Endothelial cell of umbilical vein (primary cell): ENCODE measurements at regions not wholly inside any gene's neighbourhood (a gene's known extent, or its start where the extent isn't known, plus 50 kb on each side); places are given as distances from the start of the nearest gene placed in this dataset.

Experiments used
- BruUV-seq: library from RNA; stranded (reverse); fragments of 400-500 nt; replicated peaks from 2 replicates; lab custom pipeline; 2021; lab: Mats Ljungman, UMichigan
- CTCF ChIA-PET: fragments of 300-600, 350-600 bp; sonication (Branson Sonifier 250); formaldehyde crosslinking; loops from one replicate; lab custom pipeline; 2021; ENCODE audit warnings: antibody characterized with exemption, inconsistent platforms; lab: Charles Lee
- POLR2A ChIA-PET: fragments of 300-600, 350-600 bp; sonication (Branson Sonifier 250); formaldehyde crosslinking; loops from one replicate; lab custom pipeline; 2021; ENCODE audit warnings: antibody characterized with exemption, inconsistent platforms; lab: Charles Lee
- DNase-seq: peaks from one replicate; pipeline ENCODE4 v3.0.0-alpha.2; 2011; ENCODE audit warnings: low read depth, low spot score
- FAIRE-seq: peaks from 2 replicates; lab custom pipeline; 2011; peaks lifted over from hg19 to GRCh38; lab: Jason Lieb, UNC
- H2AFZ ChIP-seq: 2 replicates; pipeline ENCODE4 v1.6.0; 2012; ENCODE audit warnings: low read depth, low read length, control low read depth, inconsistent platforms
- H3K27ac ChIP-seq: 2 replicates; pipeline ENCODE4 v1.5.1; 2011; ENCODE audit warnings: low read depth, mild to moderate bottlenecking, control low read depth, low read length, moderate library complexity; ENCODE audit not compliant: insufficient read depth
- H3K27me3 ChIP-seq, 2 experiments: 2 replicates each; pipeline versions ENCODE4 v1.6.0 to v1.6.1; 2011; ENCODE audit warnings: low read length in 2 of 2, mixed read lengths in 1 of 2; ENCODE audit not compliant: control insufficient read depth in 2 of 2, insufficient read depth in 2 of 2
- H3K36me3 ChIP-seq, 2 experiments: 2 replicates in 1 of 2; 3 replicates in 1 of 2; pipeline ENCODE4 v1.5.1; 2011; ENCODE audit warnings: low read length in 2 of 2, mild to moderate bottlenecking in 1 of 2, moderate library complexity in 1 of 2; ENCODE audit not compliant: control insufficient read depth in 2 of 2, insufficient read depth in 2 of 2; ENCODE audit errors: extremely low read depth in 1 of 2
- H3K4me1 ChIP-seq: 3 replicates; pipeline ENCODE4 v1.5.1; 2011; ENCODE audit warnings: mild to moderate bottlenecking, low read length; ENCODE audit not compliant: control insufficient read depth, insufficient read depth; ENCODE audit errors: extremely low read depth
- H3K4me2 ChIP-seq: 2 replicates; pipeline ENCODE4 v1.6.1; 2011; ENCODE audit warnings: low read length, control low read depth, mixed read lengths; ENCODE audit not compliant: insufficient read depth
- H3K4me3 ChIP-seq, 3 experiments: fragments of 200-600 bp in 1 of 3; sonication (generic), shearing (Covaris generic) in 1 of 3; replicated peaks in 1 of 3; 2 replicates each; pipeline ENCODE4 v1.5.1; 2011 to 2016; ENCODE audit warnings: control low read depth in 3 of 3, low read length in 3 of 3, mild to moderate bottlenecking in 2 of 3, inconsistent platforms in 1 of 3, low read depth in 1 of 3, moderate library complexity in 1 of 3; ENCODE audit not compliant: insufficient read depth in 1 of 3
- H3K79me2 ChIP-seq: 2 replicates; pipeline ENCODE4 v1.6.0; 2012; ENCODE audit warnings: low read length, inconsistent platforms; ENCODE audit not compliant: control insufficient read depth, insufficient read depth
- H3K9ac ChIP-seq: replicated peaks from 2 replicates; pipeline ENCODE3; 2011; ENCODE audit warnings: low read length, control low read depth; ENCODE audit not compliant: insufficient read depth; ENCODE audit errors: extremely low read depth
- H3K9me1 ChIP-seq: replicated peaks from 3 replicates; pipeline ENCODE4 v1.6.0; 2011; ENCODE audit warnings: mild to moderate bottlenecking, low read length; ENCODE audit not compliant: control insufficient read depth, insufficient read depth; ENCODE audit errors: extremely low read depth
- H3K9me3 ChIP-seq: replicated peaks from 2 replicates; pipeline ENCODE4 v1.5.1; 2012; ENCODE audit warnings: low read length, inconsistent platforms; ENCODE audit not compliant: control insufficient read depth, insufficient read depth
- H4K20me1 ChIP-seq: replicated peaks from 2 replicates; pipeline ENCODE3; 2011; ENCODE audit warnings: mild to moderate bottlenecking, low read length; ENCODE audit not compliant: control insufficient read depth, insufficient read depth; ENCODE audit errors: extremely low read depth
- CTCF ChIP-seq, 2 donors: IDR thresholded peaks; 1 replicate in 1 of 2; 2 replicates in 1 of 2; pipeline ENCODE4 v1.5.1; 2011; ENCODE audit warnings: low read length in 2 of 2, mild to moderate bottlenecking in 2 of 2, moderate library complexity in 2 of 2, control low read depth in 1 of 2, inconsistent platforms in 1 of 2, low read depth in 1 of 2; ENCODE audit not compliant: insufficient read depth in 1 of 2; ENCODE audit errors: extremely low read depth in 1 of 2
- EZH2 ChIP-seq: IDR thresholded peaks from 2 replicates; pipeline ENCODE4 v1.6.1; 2012; ENCODE audit warnings: borderline replicate concordance, low read depth, mild to moderate bottlenecking, moderate library complexity, low read length, inconsistent platforms; ENCODE audit not compliant: severe bottlenecking
- FOS ChIP-seq: IDR thresholded peaks from 2 replicates; pipeline ENCODE4 v1.6.1; 2011; ENCODE audit warnings: mild to moderate bottlenecking, low read length, moderate library complexity, borderline replicate concordance; ENCODE audit not compliant: insufficient read depth
- GATA2 ChIP-seq: IDR thresholded peaks from 2 replicates; pipeline ENCODE4 v1.7.0; 2011; ENCODE audit warnings: low read depth, mild to moderate bottlenecking, moderate library complexity, mixed read lengths, low read length; ENCODE audit not compliant: insufficient read length, insufficient read depth
- JUN ChIP-seq: IDR thresholded peaks from 2 replicates; pipeline ENCODE4 v1.6.1; 2011; ENCODE audit warnings: borderline replicate concordance, low read depth; ENCODE audit not compliant: insufficient read length, insufficient read depth
- MAX ChIP-seq: IDR thresholded peaks from 2 replicates; pipeline ENCODE4 v1.6.1; 2011; ENCODE audit not compliant: insufficient read depth, insufficient read length
- MYC ChIP-seq: IDR thresholded peaks from one replicate; pipeline ENCODE4 v1.6.1; 2011; ENCODE audit warnings: mild to moderate bottlenecking, low read depth, low read length
- POLR2A ChIP-seq: IDR thresholded peaks from 2 replicates; pipeline ENCODE4 v1.6.1; 2012; ENCODE audit warnings: low read depth, mild to moderate bottlenecking, control low read depth, low read length
- POLR2AphosphoS5 ChIP-seq: IDR thresholded peaks from 2 replicates; pipeline ENCODE4 v1.6.1; 2012; ENCODE audit warnings: low read depth, mild to moderate bottlenecking, control low read depth, low read length, moderate library complexity; ENCODE audit not compliant: insufficient read depth
- dilution Hi-C: fragments of 300-500 bp; cut with MboI; formaldehyde crosslinking; loops from one replicate; pipeline ENCODE4 v1.15.0; 2019; ENCODE audit warnings: low sequenced_read_pairs; ENCODE audit not compliant: extremely low pct_ligation_motif_present
- intact Hi-C: fragments of 100-400 bp; cut with micrococcal nuclease; formaldehyde crosslinking; loops from one replicate; pipeline ENCODE4 v1.10.0; 2022

- BruUV-seq = no TSS peak
- no peak overlapping the region for H3K27ac ChIP-seq
- H3K36me3 ChIP-seq = no peaks in the 10 kb centered on the region
- H3K27me3 ChIP-seq = no peaks in the 10 kb centered on the region
- dilution Hi-C loops = no loop called here
- H4K20me1 ChIP-seq = no peaks in the 10 kb centered on the region
- intact Hi-C loops = no loop called here
- no peak overlapping the region for H3K4me2 ChIP-seq
- H3K4me1 ChIP-seq = no peaks in the 10 kb centered on the region
- H3K9me3 ChIP-seq = no peaks in the 10 kb centered on the region
- ChIA-PET POLR2A (no interaction called here), CTCF (no interaction called here)
- no peaks in the 10 kb centered on the region for H3K9me1 ChIP-seq
- no peak overlapping the region for H3K4me3 ChIP-seq
- H3K9ac ChIP-seq = no peak overlapping the region
- DNase-seq (no peak), FAIRE-seq (no peak)
- TF ChIP-seq MYC (no peak), GATA2 (no peak), FOS (no peak), CTCF (IDR thresholded peaks at IDR 0.05; ENCODE audit: extremely low read depth in 1 of 2, insufficient read depth in 1 of 2, low read depth in 1 of 2, low read length in 2 of 2) (no peak), JUN (no peak), MAX (no peak), POLR2A (no peak), EZH2 (no peak), POLR2AphosphoS5 (no peak)
- no peak overlapping the region for H2AFZ ChIP-seq
- H3K79me2 ChIP-seq = no peaks in the 10 kb centered on the region
Measured at GRCh38 chr12:14280921-14281320, 84.6 kb upstream of the ATF7IP start.
